DND-41 (cell line): ENCODE measurements at regions not wholly inside any gene's neighbourhood (a gene's known extent, or its start where the extent isn't known, plus 50 kb on each side); places are given as distances from the start of the nearest gene placed in this dataset.
"Not testable (repeated sequence)": the region's sequence is repeated elsewhere in the genome, so short reads cannot be mapped to it uniquely, and the experiment has no call there.

ENCODE experiments used
- ATAC-seq: fragments of 200-7000 bp; cut with Tn5 transposase; 3 replicates; pipeline ENCODE4 v1.9.1; 2021; ENCODE audit warnings: low read depth; ENCODE audit not compliant: insufficient read depth
- DNase-seq: peaks from one replicate; pipeline ENCODE4 v3.0.0-alpha.2; 2020
- H2AFZ ChIP-seq: 2 replicates; pipeline ENCODE4 v1.6.0; 2012; ENCODE audit warnings: low read depth, low read length
- H3K27ac ChIP-seq: 2 replicates; pipeline ENCODE4 v1.5.1; 2012; ENCODE audit warnings: low read length, inconsistent platforms
- H3K27me3 ChIP-seq: fragments of 200-600 bp; sonication (generic); 2 replicates; pipeline ENCODE4 v1.6.0; 2012; ENCODE audit warnings: low read length, mild to moderate bottlenecking, inconsistent platforms; ENCODE audit not compliant: insufficient read depth, poor library complexity
- H3K36me3 ChIP-seq: 2 replicates; pipeline ENCODE4 v1.5.1; 2012; ENCODE audit warnings: low read length, inconsistent platforms; ENCODE audit not compliant: insufficient read depth
- H3K4me1 ChIP-seq: 2 replicates; pipeline ENCODE4 v1.5.1; 2012; ENCODE audit warnings: mild to moderate bottlenecking, low read length; ENCODE audit not compliant: insufficient read depth
- H3K4me2 ChIP-seq: 2 replicates; pipeline ENCODE4 v1.6.0; 2012; ENCODE audit warnings: mild to moderate bottlenecking, moderate library complexity, low read length, inconsistent platforms; ENCODE audit not compliant: insufficient read depth
- H3K4me3 ChIP-seq, 2 experiments: fragments of 200-600 bp in 1 of 2; shearing (Covaris generic) in 1 of 2; 2 replicates each; pipeline ENCODE4 v1.5.1; 2012 to 2016; ENCODE audit warnings: inconsistent platforms in 2 of 2, low read length in 2 of 2, mild to moderate bottlenecking in 2 of 2, low read depth in 1 of 2, moderate library complexity in 1 of 2
- H3K79me2 ChIP-seq: 2 replicates; pipeline ENCODE4 v1.6.0; 2012; ENCODE audit warnings: low read length, inconsistent platforms; ENCODE audit not compliant: insufficient read depth
- H3K9ac ChIP-seq: 2 replicates; pipeline ENCODE4 v1.6.0; 2012; ENCODE audit warnings: low read depth, mild to moderate bottlenecking, inconsistent platforms, low read length, moderate library complexity
- H3K9me3 ChIP-seq: 2 replicates; pipeline ENCODE4 v1.5.1; 2012; ENCODE audit warnings: low read length, moderate library complexity, mild to moderate bottlenecking, inconsistent platforms; ENCODE audit not compliant: insufficient read depth, severe bottlenecking
- H4K20me1 ChIP-seq: 2 replicates; pipeline ENCODE4 v1.6.0; 2012; ENCODE audit warnings: low read length; ENCODE audit not compliant: insufficient read depth
- CTCF ChIP-seq: IDR thresholded peaks from 2 replicates; pipeline ENCODE4 v1.5.1; 2012; ENCODE audit warnings: borderline replicate concordance, low read length, moderate library complexity, mild to moderate bottlenecking; ENCODE audit not compliant: poor library complexity, severe bottlenecking; ENCODE audit errors: extremely low read depth
- EZH2 ChIP-seq: IDR thresholded peaks from 3 replicates; pipeline ENCODE4 v1.6.1; 2012; ENCODE audit warnings: borderline replicate concordance, low read depth, mild to moderate bottlenecking, moderate library complexity, low read length, inconsistent platforms; ENCODE audit not compliant: severe bottlenecking

DNA sequence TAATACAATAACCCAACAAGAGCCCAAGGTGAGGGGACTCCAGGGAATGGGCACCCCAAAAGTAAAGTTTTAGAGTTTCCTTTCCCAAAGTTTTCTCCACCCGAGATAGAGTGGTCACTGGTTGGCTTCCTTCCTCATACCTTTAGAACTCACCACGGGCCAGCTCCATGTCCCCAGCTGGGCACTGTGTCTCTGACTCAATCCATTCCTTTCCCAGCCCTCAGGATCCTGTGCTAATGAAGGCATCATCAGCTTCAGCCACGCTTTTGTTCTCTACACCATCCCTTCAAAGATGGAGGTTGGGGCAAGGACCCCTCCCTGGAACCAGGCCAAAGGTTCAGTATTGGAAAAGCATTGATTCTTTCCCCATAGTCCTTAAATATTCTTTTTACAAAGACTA is 59.8 kb upstream of the VASH1 start:
- TF ChIP-seq EZH2: no peak
- TF ChIP-seq CTCF: no peak
- H4K20me1 ChIP-seq: no peaks in the 10 kb centered on the region
- ATAC-seq (no peak), DNase-seq (no peak)
- no peak overlapping the region for H3K4me2 ChIP-seq
- no peak overlapping the region for H3K27ac ChIP-seq
- H2AFZ ChIP-seq: no peak overlapping the region
- no peak overlapping the region for H3K9ac ChIP-seq
- no peaks in the 10 kb centered on the region for H3K9me3 ChIP-seq
- H3K27me3 ChIP-seq: no peaks in the 10 kb centered on the region
- H3K4me3 ChIP-seq: no peak overlapping the region
- no peaks in the 10 kb centered on the region for H3K36me3 ChIP-seq
- no peaks in the 10 kb centered on the region for H3K4me1 ChIP-seq
- no peaks in the 10 kb centered on the region for H3K79me2 ChIP-seq

- Histone ChIP-seq H3K4me1 (no peaks in the 10 kb centered on the region), H3K27ac (no peak overlapping the region), H3K79me2 (no peaks in the 10 kb centered on the region), H3K9ac (no peak overlapping the region), H3K36me3 (no peaks in the 10 kb centered on the region), H2AFZ (no peak overlapping the region), H3K9me3 (no peaks in the 10 kb centered on the region), H3K27me3 (no peaks in the 10 kb centered on the region), H4K20me1 (no peaks in the 10 kb centered on the region), H3K4me2 (no peak overlapping the region), H3K4me3 (no peak overlapping the region)
- DNase-seq (no peak), ATAC-seq (no peak)
- no peak for TF ChIP-seq CTCF
Observed at GRCh38 chr14:76701981-76702380, 59.3 kb upstream of the VASH1 start.

DNA sequence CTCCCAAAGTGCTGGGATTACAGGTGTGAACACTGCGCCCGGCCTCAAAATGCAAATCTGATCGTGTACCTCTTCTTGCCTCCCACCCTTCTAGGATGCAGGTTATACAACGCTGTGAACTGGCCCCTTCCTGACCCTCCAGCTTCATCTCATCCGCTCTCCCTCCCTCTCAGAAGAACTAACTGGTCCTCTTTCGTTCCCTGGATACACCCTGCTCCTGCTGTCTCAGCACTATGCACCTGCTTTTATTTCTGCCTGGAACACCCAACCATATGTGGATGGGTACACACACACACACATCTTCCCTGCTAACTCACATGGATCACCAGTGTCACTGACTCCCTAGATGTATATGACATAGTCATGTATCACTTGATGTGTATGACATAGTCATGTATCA is 56.1 kb upstream of the VASH1 start:
- Histone ChIP-seq H3K36me3 (no peaks in the 10 kb centered on the region), H3K79me2 (no peaks in the 10 kb centered on the region), H3K9ac (no peak overlapping the region), H3K27ac (no peak overlapping the region), H3K27me3 (no peaks in the 10 kb centered on the region), H2AFZ (no peak overlapping the region), H3K4me2 (no peak overlapping the region), H4K20me1 (no peaks in the 10 kb centered on the region), H3K4me1 (no peaks in the 10 kb centered on the region), H3K4me3 (no peak overlapping the region), H3K9me3 (no peaks in the 10 kb centered on the region)
- TF ChIP-seq CTCF: no peak
- TF ChIP-seq EZH2: no peak
- no peak for DNase-seq
- no peak for ATAC-seq

- H3K4me1 ChIP-seq, H3K9me3 ChIP-seq, H4K20me1 ChIP-seq, H3K4me2 ChIP-seq, H3K27ac ChIP-seq, H3K9ac ChIP-seq, ATAC-seq, H2AFZ ChIP-seq, DNase-seq, H3K27me3 ChIP-seq, H3K4me3 ChIP-seq, H3K36me3 ChIP-seq, H3K79me2 ChIP-seq: not testable (repeated sequence)
Observed at GRCh38 chr14:76706207-76706606, 55.1 kb upstream of the VASH1 start.
